SK-N-MC (cell line): ENCODE measurements at regions not wholly inside any gene's neighbourhood (a gene's known extent, or its start where the extent isn't known, plus 50 kb on each side); places are given as distances from the start of the nearest gene placed in this dataset.

Experiments
- EZH2 ChIP-seq: fragments of 200-600 bp; sonication (generic); IDR thresholded peaks from one replicate; pipeline ENCODE4 v1.6.1; 2017; ENCODE audit warnings: antibody characterized with exemption
- POLR2AphosphoS5 ChIP-seq: IDR thresholded peaks from 2 replicates; pipeline ENCODE4 v1.6.1; 2012; ENCODE audit warnings: mild to moderate bottlenecking, low read depth, low read length, borderline replicate concordance

- no peak for TF ChIP-seq POLR2AphosphoS5
- no peak for TF ChIP-seq EZH2
Measured at GRCh38 chr15:62254137-62254934, 89.3 kb upstream of the C2CD4B start.
